ENCODE measurements at regions not wholly inside any gene's neighbourhood (a gene's known extent, or its start where the extent isn't known, plus 50 kb on each side); places are given as distances from the start of the nearest gene placed in this dataset.

GRCh38 chr15:70521576-70522322, 241.6 kb downstream of the UACA start (continued):
- TF ChIP-seq POLR2AphosphoS5 (IDR thresholded peaks at IDR 0.05; ENCODE audit: low read depth, low read length): no peak
- TF ChIP-seq BRCA1 (IDR thresholded peaks at IDR 0.05; ENCODE audit: low read depth, low read length): no peak
- no peak for TF ChIP-seq KDM5A (IDR thresholded peaks at IDR 0.05; ENCODE audit: low read length)
- no peak for TF ChIP-seq PHF8 (conservative IDR thresholded peaks at IDR 0.05; ENCODE audit: low read depth, low read length)
- no peak for TF ChIP-seq RNF2 (IDR thresholded peaks at IDR 0.05; ENCODE audit: borderline replicate concordance, low read depth, low read length, missing control alignments, poor library complexity, severe bottlenecking)
- TF ChIP-seq CHD7 (IDR thresholded peaks at IDR 0.05; ENCODE audit: insufficient replicate concordance, low read length): no peak
- no peak for TF ChIP-seq CBX8 (IDR thresholded peaks at IDR 0.05; ENCODE audit: borderline replicate concordance, low read depth, low read length)
- no peak for TF ChIP-seq SIX5 (IDR thresholded peaks at IDR 0.05; ENCODE audit: low read depth, low read length)

Data from H1 (cell line).